Right kidney (tissue), 1 donor: ENCODE measurements at regions not wholly inside any gene's neighbourhood (a gene's known extent, or its start where the extent isn't known, plus 50 kb on each side); places are given as distances from the start of the nearest gene placed in this dataset.
"Not testable (repeated sequence)": the region's sequence is repeated elsewhere in the genome, so short reads cannot be mapped to it uniquely, and the experiment has no call there.

Experiments used
- DNase-seq: peaks from one replicate; pipeline ENCODE4 v3.0.0-alpha.2; 2016

GRCh38 chr2:194491409-194492115, 1165.5 kb upstream of the SLC39A10 start:
- DNase-seq, result no peak

DNA sequence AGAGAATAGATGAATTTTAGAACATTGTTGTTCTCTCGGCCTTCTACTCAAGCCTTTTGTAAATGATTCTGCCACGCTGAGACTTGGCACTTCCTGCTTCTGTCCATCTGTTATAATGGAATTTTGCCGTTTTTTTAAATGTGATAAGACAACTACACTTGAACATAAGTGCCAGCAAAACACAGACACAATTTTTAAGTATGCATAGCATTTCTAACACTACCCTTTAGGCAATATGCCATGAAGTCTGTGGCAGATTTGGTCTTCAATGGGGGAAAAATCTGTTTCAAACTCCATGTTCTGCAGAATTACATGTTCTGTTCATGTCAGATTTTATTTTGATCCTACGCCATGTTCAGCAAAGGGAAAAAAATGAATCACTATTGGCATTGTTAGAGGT, 1170.7 kb upstream of the SLC39A10 start:
- DNase-seq, result no peak

DNA sequence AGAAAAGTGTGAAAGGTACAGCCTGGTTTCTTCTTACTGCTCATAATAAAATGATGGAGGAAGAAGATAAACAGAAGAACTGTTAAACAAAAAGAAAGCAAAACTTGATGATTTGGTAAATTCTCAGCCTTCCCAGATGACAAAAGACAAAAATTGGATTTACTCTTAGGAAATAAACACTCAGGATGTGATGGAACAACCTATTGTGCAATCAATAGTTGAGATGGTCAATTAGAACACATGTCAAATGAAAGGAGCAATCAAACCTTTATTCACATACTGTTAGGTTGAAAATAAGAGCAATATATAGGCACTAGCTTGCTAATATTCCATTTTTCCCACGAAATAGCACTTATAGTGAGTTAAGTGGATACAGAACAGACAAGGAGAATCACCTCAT, 1174.0 kb upstream of the SLC39A10 start:
- no peak for DNase-seq

- no peak for DNase-seq
Observed at GRCh38 chr2:194465641-194466040, 1191.4 kb upstream of the SLC39A10 start.

GRCh38 chr2:194464964-194465638, 1191.9 kb upstream of the SLC39A10 start:
- peak; percentile 3 for DNase-seq

DNA sequence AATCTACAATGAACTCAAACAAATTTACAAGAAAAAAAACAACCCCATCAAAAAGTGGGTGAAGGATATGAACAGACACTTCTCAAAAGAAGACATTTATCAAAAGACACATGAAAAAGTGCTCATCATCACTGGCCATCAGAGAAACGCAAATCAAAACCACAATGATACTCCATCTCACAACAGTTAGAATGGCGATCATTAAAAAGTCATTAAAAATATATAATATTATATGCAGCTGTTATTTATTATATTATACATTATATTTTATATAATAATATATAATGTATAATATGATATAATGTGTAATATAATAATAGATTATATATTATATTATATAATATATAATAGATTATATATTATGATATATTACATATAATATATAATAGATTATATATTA, 1194.1 kb upstream of the SLC39A10 start:
- not testable (repeated sequence) for DNase-seq

GRCh38 chr2:194455358-194455757, 1201.7 kb upstream of the SLC39A10 start:
- DNase-seq, result no peak

DNA sequence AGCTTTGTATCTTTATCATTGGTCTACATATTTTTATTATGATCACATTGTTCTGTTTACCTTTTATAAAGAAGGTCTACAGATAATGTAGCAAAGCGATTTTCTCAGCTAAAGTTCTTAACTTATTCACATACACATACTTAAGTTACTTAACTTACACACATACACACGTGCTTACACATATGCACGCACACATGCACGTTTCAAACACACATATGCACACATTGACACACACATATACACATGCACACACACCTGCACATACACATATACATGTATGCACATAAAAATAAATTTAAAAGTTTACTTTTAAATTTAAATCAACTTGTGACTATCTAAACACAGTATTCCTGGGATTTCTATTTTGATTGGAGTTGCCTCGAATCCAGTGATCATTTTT, 1204.5 kb upstream of the SLC39A10 start:
- DNase-seq, result no peak

DNA sequence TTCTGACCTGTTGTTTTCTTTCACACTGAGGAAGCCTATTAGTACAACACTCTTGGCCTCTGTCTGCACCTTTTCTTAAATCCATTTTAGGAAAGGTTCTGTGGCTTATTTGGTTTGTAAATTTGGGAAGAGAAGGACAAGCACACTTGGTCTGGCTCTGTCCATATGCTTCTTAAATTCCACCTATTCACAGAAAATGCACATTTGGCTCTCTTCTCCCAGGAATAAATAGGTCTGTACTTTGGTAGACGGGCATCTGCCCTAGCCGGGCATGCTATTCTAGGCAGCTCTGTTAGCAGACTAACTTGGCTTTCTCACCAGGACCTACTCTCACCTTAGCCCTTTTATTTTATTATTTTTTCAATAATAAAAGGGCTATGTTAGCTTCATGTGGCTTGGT, 1211.8 kb upstream of the SLC39A10 start:
- DNase-seq, result no peak

DNA sequence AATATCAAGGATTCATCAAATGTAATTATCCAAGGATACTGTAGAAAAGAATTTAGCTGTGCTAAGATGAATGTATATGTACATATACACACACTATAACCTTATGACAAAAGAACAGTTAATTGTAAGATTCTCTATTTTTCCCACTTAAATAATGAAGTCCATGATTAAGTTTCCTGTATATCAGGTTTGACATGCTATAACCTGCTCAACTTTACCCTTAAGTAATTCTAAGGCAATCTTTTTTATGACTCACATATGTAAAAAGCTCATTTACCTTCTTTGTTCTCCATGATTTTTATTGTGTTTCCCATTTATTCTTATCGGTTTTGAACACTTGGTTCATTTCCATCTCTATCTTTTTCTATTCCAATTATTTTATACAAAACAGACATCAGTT, 1213.1 kb upstream of the SLC39A10 start:
- DNase-seq, result no peak

DNA sequence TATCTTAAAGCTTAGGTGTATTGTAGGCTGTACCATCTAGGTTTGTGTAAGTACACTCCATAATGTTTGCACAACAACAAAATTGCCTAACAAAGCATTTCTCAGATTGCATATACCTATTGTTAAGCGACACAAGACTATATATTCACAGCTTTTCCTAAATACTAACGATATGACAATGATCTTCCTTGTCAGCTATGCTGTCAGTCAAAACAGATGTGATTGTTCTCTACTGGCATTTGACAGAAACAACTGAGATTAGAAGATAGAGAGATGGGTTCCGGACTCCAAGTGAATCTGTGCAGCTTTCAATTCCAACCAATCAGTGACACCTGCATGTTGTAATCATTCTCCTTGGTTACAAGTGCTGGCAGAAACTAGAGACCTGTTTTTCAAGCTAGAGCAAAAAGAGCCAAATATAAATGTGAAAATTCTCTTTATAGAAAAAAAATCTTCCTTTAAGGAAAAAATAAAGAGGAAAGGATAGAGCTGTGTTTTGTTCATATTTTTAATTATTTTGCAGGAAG, 1232.3 kb upstream of the SLC39A10 start:
- DNase-seq, result no peak

DNA sequence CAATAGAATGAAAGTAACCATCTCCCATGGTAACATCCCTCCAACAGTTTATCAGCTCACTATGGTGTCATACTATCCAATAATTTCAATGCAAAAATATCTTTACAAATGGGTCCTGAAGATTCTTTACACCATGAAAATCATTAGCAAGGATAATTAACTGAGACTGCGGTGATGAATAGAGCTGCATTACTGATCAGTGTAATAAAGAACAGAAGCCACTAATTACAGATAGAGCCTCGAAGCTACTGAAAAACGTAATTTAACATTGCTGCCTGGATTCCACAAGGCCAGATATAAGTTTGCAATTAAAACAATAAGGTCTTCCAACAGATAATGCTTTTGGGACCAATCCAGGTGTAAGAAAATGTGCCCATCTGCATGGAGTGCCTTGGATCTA, 1245.8 kb upstream of the SLC39A10 start:
- no peak for DNase-seq

DNA sequence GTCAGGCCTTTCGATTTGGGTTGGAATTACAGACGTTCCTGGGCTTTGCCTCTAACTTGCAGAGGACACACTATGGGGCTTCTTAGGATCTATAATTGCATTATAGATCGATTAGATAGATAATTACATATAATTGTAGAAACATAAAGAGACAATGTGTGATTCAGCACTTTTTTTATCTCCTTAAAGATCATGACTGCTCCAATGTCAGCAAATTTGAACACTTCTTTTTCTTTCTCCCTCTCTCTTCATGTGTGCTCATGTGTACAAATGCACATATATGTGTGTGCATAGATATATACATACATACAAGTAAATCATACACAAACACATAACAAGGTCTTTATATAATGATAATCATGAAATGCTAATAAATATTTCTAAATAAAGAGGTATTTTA, 1261.2 kb upstream of the SLC39A10 start:
- DNase-seq, result no peak

DNA sequence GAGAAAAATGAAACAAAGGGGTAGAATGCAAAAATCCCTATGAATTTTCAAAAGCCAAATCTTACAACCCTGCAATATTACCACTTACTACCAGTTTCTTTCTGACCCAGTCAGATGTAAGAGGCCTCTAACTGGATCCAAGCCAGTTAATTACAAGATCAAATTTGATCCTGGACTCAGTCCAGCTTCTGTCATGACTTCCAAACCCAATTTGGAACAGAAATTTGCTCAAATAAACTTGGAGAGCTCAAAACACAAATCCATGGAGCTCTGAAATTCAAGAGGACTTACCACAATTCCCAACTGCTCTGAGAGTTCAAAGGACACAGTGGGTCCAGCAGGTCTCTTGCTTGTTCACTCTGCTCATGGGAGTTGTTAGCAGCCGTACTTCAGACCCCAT, 1271.7 kb upstream of the SLC39A10 start:
- DNase-seq, result no peak

DNA sequence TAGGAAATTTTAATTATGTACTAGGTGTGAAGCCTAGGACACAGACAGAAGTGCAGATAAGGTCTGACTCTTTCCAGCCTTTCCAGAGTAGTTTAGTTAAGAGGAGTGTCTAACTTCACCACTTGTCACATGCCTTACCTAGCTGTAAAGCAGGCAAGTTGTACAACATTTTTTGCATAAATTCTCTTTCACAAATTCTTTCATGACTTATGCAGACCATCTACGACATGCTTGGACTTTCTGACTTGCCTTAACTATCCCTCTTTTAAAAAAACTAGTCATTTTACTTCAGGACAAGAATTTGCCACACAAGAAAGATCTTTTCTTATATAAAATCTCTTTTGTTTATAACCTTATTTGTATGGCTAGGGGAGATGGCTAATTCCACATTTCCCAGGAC, 1273.6 kb upstream of the SLC39A10 start:
- no peak for DNase-seq

DNA sequence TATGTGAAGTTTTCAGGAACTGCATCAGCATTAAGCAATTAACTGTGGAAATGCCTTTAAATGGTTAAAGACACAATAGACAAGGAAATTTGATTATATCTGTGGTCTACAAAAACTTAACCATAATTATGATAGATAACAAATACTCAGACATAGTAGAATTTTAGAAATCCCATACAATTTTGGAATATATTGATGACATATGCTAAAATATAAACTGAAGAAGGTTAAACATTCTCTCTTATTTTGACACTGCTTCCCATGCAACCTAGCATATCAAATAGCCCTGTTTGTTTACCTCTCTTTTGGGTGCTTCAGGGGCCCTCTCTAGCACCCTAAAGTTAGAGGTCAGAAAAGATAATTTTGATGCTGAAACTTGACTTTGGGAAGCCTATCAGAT, 1274.8 kb upstream of the SLC39A10 start:
- no peak for DNase-seq

DNA sequence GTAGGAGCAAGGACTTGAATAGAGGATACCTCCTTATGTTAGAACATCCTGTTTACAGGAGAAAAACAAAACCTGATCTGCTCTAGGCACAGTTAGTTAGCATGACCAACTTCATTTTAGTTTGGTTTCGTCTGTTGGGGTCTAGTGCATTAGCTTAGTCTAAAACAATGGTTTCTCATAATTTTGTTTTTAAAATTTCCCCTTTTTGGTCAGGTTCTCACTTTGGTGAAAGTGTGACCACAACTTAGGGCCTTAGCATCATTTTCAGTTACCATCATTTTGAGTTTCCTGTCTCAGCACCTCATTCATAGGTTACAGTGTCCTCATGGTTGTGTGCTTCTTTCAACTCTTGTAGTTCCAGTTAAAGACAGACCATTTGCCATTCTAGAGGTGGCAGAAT, 1277.0 kb upstream of the SLC39A10 start:
- no peak for DNase-seq

DNA sequence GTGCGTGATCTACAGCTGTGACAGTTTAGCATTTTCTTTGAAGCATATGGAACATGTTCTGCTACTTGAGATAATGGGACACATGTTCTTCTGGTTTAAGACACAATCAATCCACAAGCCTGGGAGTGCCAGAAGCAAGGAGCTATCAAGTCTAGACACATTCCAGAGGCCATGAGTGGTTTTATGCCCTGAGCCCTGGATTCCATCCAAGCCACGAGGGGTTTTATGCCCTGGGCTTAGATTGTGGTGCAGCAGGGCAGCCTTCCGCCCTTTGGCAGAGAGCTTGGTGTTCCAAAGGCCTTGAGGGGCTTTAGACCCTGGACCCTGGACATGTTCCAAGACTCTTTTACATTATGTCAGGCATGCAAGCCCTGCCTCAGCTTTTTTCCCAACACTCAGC, 1289.6 kb upstream of the SLC39A10 start:
- not testable (repeated sequence) for DNase-seq

- DNase-seq, result no peak
Observed at GRCh38 chr2:194363878-194364277, 1293.1 kb upstream of the SLC39A10 start.

GRCh38 chr2:194363295-194363694, 1293.7 kb upstream of the SLC39A10 start:
- no peak for DNase-seq

GRCh38 chr2:194352505-194352904, 1304.5 kb upstream of the SLC39A10 start:
- DNase-seq, result no peak

DNA sequence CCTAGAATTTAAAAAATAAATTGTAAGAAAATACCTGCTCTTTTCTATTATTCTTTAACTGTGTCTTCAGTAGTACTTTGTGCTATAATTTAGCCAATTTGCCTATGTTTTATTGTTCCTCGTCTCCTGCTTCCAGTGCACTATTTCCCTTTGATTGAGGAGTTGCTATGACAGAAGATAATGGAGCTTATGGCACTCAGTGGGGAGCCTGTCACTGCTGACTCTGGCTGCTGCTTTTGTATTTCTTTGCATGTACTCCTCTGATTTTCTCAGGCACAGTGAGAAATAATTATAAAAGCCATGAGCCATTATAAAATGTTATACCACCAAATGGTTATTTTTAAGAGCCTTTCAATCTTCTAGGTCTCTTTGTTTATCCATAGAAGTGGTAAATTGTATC, 1310.8 kb upstream of the SLC39A10 start:
- no peak for DNase-seq

GRCh38 chr2:194345347-194345746, 1311.7 kb upstream of the SLC39A10 start:
- no peak for DNase-seq

- DNase-seq, result no peak
Observed at GRCh38 chr2:194343167-194343566, 1313.9 kb upstream of the SLC39A10 start.
